Right lobe of liver (tissue), 4 donors: ENCODE measurements at regions not wholly inside any gene's neighbourhood (a gene's known extent, or its start where the extent isn't known, plus 50 kb on each side); places are given as distances from the start of the nearest gene placed in this dataset.

ENCODE experiments used
- CTCF ChIP-seq, 4 donors: fragments of 200-600 bp in 3 of 4; fragments of 450-650 bp in 1 of 4; IDR thresholded peaks; one replicate each; pipeline versions ENCODE4 v1.5.1 to v1.8.0; 2016 to 2022; ENCODE audit warnings: antibody characterized with exemption in 4 of 4, mild to moderate bottlenecking in 2 of 4
- POLR2A ChIP-seq: fragments of 450-650 bp; IDR thresholded peaks from one replicate; pipeline ENCODE4 v1.6.1; 2017; ENCODE audit warnings: antibody characterized with exemption, mild to moderate bottlenecking
- donor health status: DM: no; HTN: no; CAD: no.
- donor health status: DM: no; HTN: no; CAD: no.
- donor health status: DM: no; HTN: yes; CAD: no.

GRCh38 chr1:222068101-222068500 is 326.2 kb upstream of the DUSP10 start:
- TF ChIP-seq CTCF (IDR thresholded peaks at IDR 0.05): no peak
- no peak for TF ChIP-seq POLR2A
